ENCODE measurements at regions not wholly inside any gene's neighbourhood (a gene's known extent, or its start where the extent isn't known, plus 50 kb on each side); places are given as distances from the start of the nearest gene placed in this dataset.

DNA sequence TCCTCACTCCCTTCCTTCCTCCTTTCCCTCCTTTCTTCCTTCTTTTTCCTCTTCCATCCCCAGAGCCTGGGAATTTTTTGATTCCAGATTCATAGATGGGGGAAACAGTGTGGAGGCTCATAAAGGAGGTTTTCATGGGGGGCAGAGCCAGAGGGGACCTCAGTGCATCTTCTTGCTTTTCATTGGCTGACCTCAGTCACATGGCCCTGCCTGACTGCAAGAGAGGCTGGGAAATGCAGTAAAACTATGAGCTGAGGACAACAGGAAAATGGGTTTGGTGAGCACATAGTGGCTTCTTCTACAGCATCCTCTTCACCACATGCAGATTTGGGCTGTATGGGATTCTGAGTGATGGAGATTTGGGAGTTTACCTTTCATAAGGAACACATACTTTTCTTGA, 437.1 kb upstream of the TBX3 start:
- ChIA-PET POLR2A (no interaction called here), RAD21 (ENCODE audit: low non-redundant PET in 1 of 2, low total read pairs in 2 of 2, uncharacterized antibody in 2 of 2, unreplicated experiment in 2 of 2) (no interaction called here), CTCF (no interaction called here)
- H3K27me3 ChIP-seq (ENCODE audit: insufficient read depth, low read length): no peaks in the 10 kb centered on the region
- DNase-seq (ENCODE audit: low read depth, low spot score): no peak
- H3K4me2 ChIP-seq (ENCODE audit: low read length): no peak overlapping the region
- H4K20me1 ChIP-seq (ENCODE audit: insufficient read depth): no peaks in the 10 kb centered on the region
- intact Hi-C loops (cut with micrococcal nuclease): no loop called here
- H3K36me3 ChIP-seq (ENCODE audit: control insufficient read depth in 1 of 2, insufficient read depth in 2 of 2, low read length in 2 of 2): no peaks in the 10 kb centered on the region
- TF ChIP-seq, protein P1, sequence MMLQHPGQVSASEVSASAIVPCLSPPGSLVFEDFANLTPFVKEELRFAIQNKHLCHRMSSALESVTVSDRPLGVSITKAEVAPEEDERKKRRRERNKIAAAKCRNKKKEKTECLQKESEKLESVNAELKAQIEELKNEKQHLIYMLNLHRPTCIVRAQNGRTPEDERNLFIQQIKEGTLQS (IDR thresholded peaks at IDR 0.05): no peak
- no peak for TF ChIP-seq ZNF274 (IDR thresholded peaks at IDR 0.05; ENCODE audit: low read depth, low read length)
- TF ChIP-seq FOSL1 (IDR thresholded peaks at IDR 0.05; ENCODE audit: low read depth): no peak
- no peak for TF ChIP-seq SP1 (IDR thresholded peaks at IDR 0.05; ENCODE audit: low read depth)
- TF ChIP-seq SRF (IDR thresholded peaks at IDR 0.05; ENCODE audit: low read depth): no peak
- TF ChIP-seq TCF7L2 (IDR thresholded peaks at IDR 0.05; ENCODE audit: borderline replicate concordance, extremely low read depth, insufficient read depth, insufficient read length): no peak
- no peak for TF ChIP-seq EGR1 (IDR thresholded peaks at IDR 0.05; ENCODE audit: low read depth)
- TF ChIP-seq ELF1 (IDR thresholded peaks at IDR 0.05; ENCODE audit: borderline replicate concordance, low read depth): no peak
- TF ChIP-seq CEBPB (IDR thresholded peaks at IDR 0.05; ENCODE audit: low read depth): no peak
- TF ChIP-seq CBX3 (IDR thresholded peaks at IDR 0.05; ENCODE audit: low read depth): no peak
- TF ChIP-seq ZFX (IDR thresholded peaks at IDR 0.05): no peak
- TF ChIP-seq, protein P2, sequence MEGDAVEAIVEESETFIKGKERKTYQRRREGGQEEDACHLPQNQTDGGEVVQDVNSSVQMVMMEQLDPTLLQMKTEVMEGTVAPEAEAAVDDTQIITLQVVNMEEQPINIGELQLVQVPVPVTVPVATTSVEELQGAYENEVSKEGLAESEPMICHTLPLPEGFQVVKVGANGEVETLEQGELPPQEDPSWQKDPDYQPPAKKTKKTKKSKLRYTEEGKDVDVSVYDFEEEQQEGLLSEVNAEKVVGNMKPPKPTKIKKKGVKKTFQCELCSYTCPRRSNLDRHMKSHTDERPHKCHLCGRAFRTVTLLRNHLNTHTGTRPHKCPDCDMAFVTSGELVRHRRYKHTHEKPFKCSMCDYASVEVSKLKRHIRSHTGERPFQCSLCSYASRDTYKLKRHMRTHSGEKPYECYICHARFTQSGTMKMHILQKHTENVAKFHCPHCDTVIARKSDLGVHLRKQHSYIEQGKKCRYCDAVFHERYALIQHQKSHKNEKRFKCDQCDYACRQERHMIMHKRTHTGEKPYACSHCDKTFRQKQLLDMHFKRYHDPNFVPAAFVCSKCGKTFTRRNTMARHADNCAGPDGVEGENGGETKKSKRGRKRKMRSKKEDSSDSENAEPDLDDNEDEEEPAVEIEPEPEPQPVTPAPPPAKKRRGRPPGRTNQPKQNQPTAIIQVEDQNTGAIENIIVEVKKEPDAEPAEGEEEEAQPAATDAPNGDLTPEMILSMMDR (IDR thresholded peaks at IDR 0.05 in 2 of 3, conservative IDR thresholded peaks at IDR 0.05 in 1 of 3; ENCODE audit: borderline replicate concordance in 1 of 3, insufficient read depth in 1 of 3, low read depth in 2 of 3, low read length in 2 of 3): no peak
- no peak for TF ChIP-seq POLR2AphosphoS5 (IDR thresholded peaks at IDR 0.05; ENCODE audit: low read depth, low read length)
- TF ChIP-seq EZH2 (IDR thresholded peaks at IDR 0.05): no peak
- no peak for TF ChIP-seq YY1 (IDR thresholded peaks at IDR 0.05; ENCODE audit: extremely low read depth, insufficient replicate concordance, low read depth, low read length)
- no peak overlapping the region for H2AFZ ChIP-seq (ENCODE audit: low read depth, low read length, poor library complexity, severe bottlenecking)
- no peak for ATAC-seq
- no peaks in the 10 kb centered on the region for H3K4me1 ChIP-seq (ENCODE audit: control insufficient read depth in 1 of 2, insufficient read depth in 2 of 2, low read length in 2 of 2)
- H3K9me2 ChIP-seq (ENCODE audit: insufficient read depth): no peaks in the 10 kb centered on the region
- no peaks in the 10 kb centered on the region for H3K79me2 ChIP-seq (ENCODE audit: insufficient read depth, low read length)
- no peak overlapping the region for H3K4me3 ChIP-seq (replicated peaks in 1 of 2; ENCODE audit: low read depth in 1 of 2, low read length in 2 of 2)
- no TSS peak for BruUV-seq (replicated peaks)
- H3K9me3 ChIP-seq (ENCODE audit: control insufficient read depth in 1 of 2, insufficient read depth in 1 of 2, low read depth in 1 of 2, low read length in 2 of 2): no peaks in the 10 kb centered on the region
- H3K27ac ChIP-seq (ENCODE audit: low read depth, low read length): no peak overlapping the region
- H3K9ac ChIP-seq (ENCODE audit: low read length): no peak overlapping the region

Measured in HCT116 (cell line).